ENCODE measurements at regions not wholly inside any gene's neighbourhood (a gene's known extent, or its start where the extent isn't known, plus 50 kb on each side); places are given as distances from the start of the nearest gene placed in this dataset.

GRCh38 chr2:128615571-128615970 lies 296.9 kb upstream of the HS6ST1 start:
- no peaks in the 10 kb centered on the region for H3K27me3 ChIP-seq
- H3K36me3 ChIP-seq (replicated peaks in 1 of 2; ENCODE audit: insufficient read depth in 1 of 2, low read depth in 2 of 2), result no peaks in the 10 kb centered on the region
- ATAC-seq (no peak), DNase-seq (no peak)
- no peak overlapping the region for H3K4me3 ChIP-seq
- TF ChIP-seq, protein P1, sequence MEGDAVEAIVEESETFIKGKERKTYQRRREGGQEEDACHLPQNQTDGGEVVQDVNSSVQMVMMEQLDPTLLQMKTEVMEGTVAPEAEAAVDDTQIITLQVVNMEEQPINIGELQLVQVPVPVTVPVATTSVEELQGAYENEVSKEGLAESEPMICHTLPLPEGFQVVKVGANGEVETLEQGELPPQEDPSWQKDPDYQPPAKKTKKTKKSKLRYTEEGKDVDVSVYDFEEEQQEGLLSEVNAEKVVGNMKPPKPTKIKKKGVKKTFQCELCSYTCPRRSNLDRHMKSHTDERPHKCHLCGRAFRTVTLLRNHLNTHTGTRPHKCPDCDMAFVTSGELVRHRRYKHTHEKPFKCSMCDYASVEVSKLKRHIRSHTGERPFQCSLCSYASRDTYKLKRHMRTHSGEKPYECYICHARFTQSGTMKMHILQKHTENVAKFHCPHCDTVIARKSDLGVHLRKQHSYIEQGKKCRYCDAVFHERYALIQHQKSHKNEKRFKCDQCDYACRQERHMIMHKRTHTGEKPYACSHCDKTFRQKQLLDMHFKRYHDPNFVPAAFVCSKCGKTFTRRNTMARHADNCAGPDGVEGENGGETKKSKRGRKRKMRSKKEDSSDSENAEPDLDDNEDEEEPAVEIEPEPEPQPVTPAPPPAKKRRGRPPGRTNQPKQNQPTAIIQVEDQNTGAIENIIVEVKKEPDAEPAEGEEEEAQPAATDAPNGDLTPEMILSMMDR (IDR thresholded peaks at IDR 0.05), result no peak
- TF ChIP-seq POLR2A (IDR thresholded peaks at IDR 0.05), result no peak
- intact Hi-C loops (cut with DNase I), result no loop called here
- 88 to 89% methylated on average over 9 of the region's 9 CpGs for WGBS, 2 donors
- no peaks in the 10 kb centered on the region for H3K4me1 ChIP-seq
- no peak overlapping the region for H3K27ac ChIP-seq
- no peaks in the 10 kb centered on the region for H3K9me3 ChIP-seq

GRCh38 chr2:128617029-128617590 lies 298.4 kb upstream of the HS6ST1 start:
- no peak for ATAC-seq
- H3K36me3 ChIP-seq (replicated peaks in 1 of 2; ENCODE audit: insufficient read depth in 1 of 2, low read depth in 2 of 2), result no peaks in the 10 kb centered on the region
- no peak overlapping the region for H3K27ac ChIP-seq
- WGBS, 2 donors, result 67 to 74% methylated on average over 6 of the region's 6 CpGs
- H3K9me3 ChIP-seq, result no peaks in the 10 kb centered on the region
- no peaks in the 10 kb centered on the region for H3K27me3 ChIP-seq
- H3K4me3 ChIP-seq, result no peak overlapping the region
- no peaks in the 10 kb centered on the region for H3K4me1 ChIP-seq
- no peak for TF ChIP-seq POLR2A (IDR thresholded peaks at IDR 0.05)
- TF ChIP-seq, protein P1 (IDR thresholded peaks at IDR 0.05), result no peak
- DNase-seq, result no peak
- intact Hi-C loops (cut with DNase I), result no loop called here

DNA sequence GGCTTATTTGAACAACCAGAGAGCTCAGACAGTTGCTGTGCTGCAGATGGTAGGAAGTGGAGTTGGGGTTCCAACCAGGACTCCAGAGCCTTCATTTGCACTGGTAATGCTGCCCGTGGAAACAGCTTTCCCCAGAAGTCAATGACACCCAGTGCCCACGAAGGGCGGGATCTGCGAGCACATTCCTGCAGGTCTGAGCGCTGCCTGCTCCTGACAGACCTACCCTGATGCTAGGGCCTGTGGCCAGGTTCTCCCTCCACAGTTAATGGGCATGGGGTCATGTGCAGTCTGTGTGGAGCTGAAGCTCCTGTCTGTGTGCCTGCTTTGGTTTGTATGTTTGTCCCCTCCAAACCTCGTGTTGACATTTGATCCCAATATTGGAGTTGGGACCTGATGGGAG lies 299.0 kb upstream of the HS6ST1 start:
- Histone ChIP-seq H3K36me3 (replicated peaks in 1 of 2; ENCODE audit: insufficient read depth in 1 of 2, low read depth in 2 of 2) (no peaks in the 10 kb centered on the region), H3K4me1 (no peaks in the 10 kb centered on the region), H3K9me3 (no peaks in the 10 kb centered on the region), H3K27ac (no peak overlapping the region), H3K27me3 (no peaks in the 10 kb centered on the region), H3K4me3 (no peak overlapping the region)
- WGBS, 2 donors, result 91% methylated on average over 6 of the region's 6 CpGs
- TF ChIP-seq, protein P1 (IDR thresholded peaks at IDR 0.05), result no peak
- no peak for TF ChIP-seq POLR2A (IDR thresholded peaks at IDR 0.05)
- intact Hi-C loops (cut with DNase I), result no loop called here
- ATAC-seq (no peak), DNase-seq (no peak)

GRCh38 chr2:128618642-128619041 lies 300.0 kb upstream of the HS6ST1 start:
- Histone ChIP-seq H3K4me3 (no peak overlapping the region), H3K4me1 (no peaks in the 10 kb centered on the region), H3K27me3 (no peaks in the 10 kb centered on the region), H3K36me3 (replicated peaks in 1 of 2; ENCODE audit: insufficient read depth in 1 of 2, low read depth in 2 of 2) (no peaks in the 10 kb centered on the region), H3K9me3 (no peaks in the 10 kb centered on the region), H3K27ac (no peak overlapping the region)
- ATAC-seq, result no peak
- DNase-seq, result no peak
- 96% methylated on average over 2 of the region's 2 CpGs for WGBS, 2 donors
- intact Hi-C loops (cut with DNase I), result no loop called here
- TF ChIP-seq, protein P1 (IDR thresholded peaks at IDR 0.05), result no peak
- no peak for TF ChIP-seq POLR2A (IDR thresholded peaks at IDR 0.05)
